GM18909 (cell line): ENCODE measurements at regions not wholly inside any gene's neighbourhood (a gene's known extent, or its start where the extent isn't known, plus 50 kb on each side); places are given as distances from the start of the nearest gene placed in this dataset.
"Not testable (repeated sequence)": the region's sequence is repeated elsewhere in the genome, so short reads cannot be mapped to it uniquely, and the experiment has no call there.

Source experiments
- ATAC-seq: cut with Tn5 transposase; IDR thresholded peaks from one replicate; pipeline ENCODE4 v1.9.1; 2021; ENCODE audit warnings: mild to moderate bottlenecking; ENCODE audit not compliant: unreplicated experiment, poor library complexity

DNA sequence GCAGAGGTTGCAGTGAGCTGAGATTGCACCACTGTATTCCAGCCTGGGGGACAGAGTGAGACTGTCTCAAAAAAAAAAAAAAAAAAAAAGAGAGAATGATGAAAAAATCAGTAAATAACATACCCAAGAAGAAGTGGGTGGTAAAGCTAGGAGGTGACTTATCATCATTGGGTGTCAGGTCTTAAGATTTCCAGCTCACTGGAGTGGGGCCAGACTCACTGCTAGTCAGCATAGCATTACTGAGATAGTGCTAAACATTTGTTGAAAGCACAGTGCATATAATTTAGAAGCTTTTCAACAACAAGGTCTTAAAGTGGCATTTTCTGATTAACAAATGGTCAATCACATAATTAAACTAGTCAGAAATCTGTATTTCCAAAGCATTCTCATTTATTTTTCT, 221.8 kb upstream of the GYPA start:
- no peak for ATAC-seq

DNA sequence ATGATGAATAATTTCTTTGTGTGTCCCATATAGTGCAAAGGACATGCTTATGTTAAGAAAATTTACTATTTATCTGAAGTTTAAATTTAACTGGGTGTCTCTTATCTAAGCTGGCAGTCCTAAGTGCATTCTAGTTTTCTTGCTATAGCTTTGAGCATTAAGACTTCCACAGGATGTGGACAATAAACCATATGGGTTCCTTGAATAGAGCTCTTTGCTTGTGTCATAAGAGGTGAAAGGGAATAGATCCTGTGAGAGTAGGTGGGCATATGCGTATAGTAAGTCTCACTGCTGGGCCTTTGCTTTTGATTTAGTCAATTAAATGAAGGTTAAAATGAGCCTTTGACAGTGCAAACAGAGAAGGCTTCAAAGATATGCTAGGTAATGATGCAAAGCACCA, 223.4 kb upstream of the GYPA start:
- ATAC-seq, result no peak

DNA sequence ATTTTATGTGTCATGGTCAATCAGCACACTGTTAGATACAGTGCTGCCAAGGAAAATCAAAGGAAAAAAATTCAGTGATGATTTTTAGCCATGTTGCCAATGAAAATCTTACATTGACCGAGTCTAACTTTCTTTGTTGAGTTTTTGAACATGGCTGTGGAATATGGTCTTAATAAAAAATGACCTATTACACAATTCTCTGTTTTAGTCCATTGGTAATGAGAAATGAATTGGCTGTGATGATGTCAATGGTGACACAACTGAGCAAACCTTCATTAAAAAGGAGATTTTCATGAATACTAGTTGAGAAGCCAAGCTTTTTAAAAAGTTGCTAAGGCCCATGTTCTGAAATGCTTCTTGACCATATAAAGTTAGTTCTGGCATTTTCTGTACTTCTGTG, 225.9 kb upstream of the GYPA start:
- no peak for ATAC-seq

DNA sequence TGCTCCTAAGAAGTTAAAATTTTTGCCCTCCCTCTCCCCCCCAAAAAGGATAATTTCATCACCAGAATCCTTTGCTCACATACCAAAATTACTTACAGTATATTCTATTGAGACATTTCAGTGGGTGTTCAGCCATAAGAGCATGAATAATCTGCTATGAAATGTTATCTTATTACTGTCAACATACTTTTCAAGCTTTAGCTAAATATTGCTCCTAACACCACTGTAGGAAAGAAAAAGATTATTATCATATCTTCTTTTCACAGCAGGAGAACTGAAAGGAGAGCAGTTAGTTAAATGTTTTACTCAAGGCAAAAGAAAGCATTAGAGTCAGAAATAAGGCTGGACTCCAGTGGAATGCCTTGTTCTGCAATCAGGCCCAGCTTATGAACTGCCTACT, 231.0 kb upstream of the GYPA start:
- no peak for ATAC-seq

GRCh38 chr4:144374065-144374464, 233.5 kb upstream of the GYPA start:
- ATAC-seq, result peak; percentile 86

GRCh38 chr4:144376866-144377265, 236.3 kb upstream of the GYPA start:
- ATAC-seq, result no peak

GRCh38 chr4:144384408-144384807, 243.9 kb upstream of the GYPA start:
- ATAC-seq, result no peak

GRCh38 chr4:144399927-144400326, 246.0 kb upstream of the HHIP start:
- peak; percentile 74 for ATAC-seq

GRCh38 chr4:144402176-144402575, 243.8 kb upstream of the HHIP start:
- no peak for ATAC-seq

DNA sequence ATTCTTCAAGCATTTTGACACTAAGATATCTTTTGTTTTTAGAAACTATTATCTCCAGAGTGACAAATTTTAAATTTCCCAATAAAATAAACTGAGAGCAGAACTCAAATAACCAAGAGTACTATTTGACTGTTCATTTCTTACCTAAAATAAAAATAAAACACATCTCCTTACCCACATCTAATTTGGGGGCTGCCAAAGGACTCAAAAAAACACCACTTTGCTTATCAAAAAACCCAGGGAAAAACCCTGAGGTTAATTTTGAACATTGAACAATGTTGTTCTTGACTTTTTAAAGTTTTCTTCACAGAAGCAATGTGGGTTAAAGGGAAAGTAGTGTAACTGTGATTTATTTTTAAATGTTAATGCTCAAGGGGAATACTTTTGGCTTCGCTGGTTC, 243.0 kb upstream of the HHIP start:
- no peak for ATAC-seq

- no peak for ATAC-seq
These were observed 242.1 kb upstream of the HHIP start for GRCh38 chr4:144403893-144404292.

DNA sequence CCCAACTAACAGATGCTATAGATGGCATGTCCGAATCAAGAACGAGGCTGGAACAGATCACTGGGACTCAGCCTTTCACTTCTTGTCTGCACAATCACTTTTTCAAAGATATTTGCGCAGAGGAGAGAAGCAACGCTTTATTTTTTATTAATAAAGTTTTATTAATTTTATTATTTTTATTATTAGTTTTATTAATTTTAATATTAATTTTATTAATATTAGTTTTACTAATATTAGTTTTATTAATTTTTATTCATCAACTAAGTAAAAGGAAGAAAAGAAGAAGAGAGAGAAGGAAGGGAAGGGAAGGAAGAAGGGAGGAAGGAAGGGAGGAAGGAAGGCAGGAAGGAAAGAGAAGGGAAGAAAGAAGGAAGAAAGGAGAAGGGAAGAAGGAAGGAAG, 236.4 kb upstream of the HHIP start:
- ATAC-seq, result no peak

GRCh38 chr4:144410230-144410783, 235.6 kb upstream of the HHIP start:
- no peak for ATAC-seq

DNA sequence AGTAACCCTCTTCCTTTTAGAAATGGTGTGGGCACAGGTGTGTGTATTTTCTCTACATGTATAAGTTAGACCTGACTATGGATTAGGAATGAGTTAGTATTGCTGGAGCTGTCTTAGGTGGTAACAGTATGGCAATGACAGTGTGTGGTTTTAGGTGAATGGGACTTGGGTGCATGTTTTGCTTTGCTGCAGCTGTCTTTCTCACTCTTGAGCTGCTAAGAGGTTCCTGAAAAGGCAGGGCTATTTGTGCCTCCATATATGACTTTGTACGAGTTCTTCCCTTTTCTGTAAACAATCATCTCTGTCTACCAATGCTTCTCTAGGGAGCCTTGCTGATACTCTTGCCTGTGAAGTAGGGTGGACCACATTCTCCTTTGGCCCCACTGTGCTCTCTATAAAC, 234.8 kb upstream of the HHIP start:
- peak; percentile 33 for ATAC-seq

- no peak for ATAC-seq
These were observed 234.3 kb upstream of the HHIP start for GRCh38 chr4:144411700-144412099.

- ATAC-seq, result no peak
These were observed 224.9 kb upstream of the HHIP start for GRCh38 chr4:144421056-144421455.

GRCh38 chr4:144421839-144422565, 224.0 kb upstream of the HHIP start:
- no peak for ATAC-seq

- no peak for ATAC-seq
These were observed 222.0 kb upstream of the HHIP start for GRCh38 chr4:144423930-144424329.

DNA sequence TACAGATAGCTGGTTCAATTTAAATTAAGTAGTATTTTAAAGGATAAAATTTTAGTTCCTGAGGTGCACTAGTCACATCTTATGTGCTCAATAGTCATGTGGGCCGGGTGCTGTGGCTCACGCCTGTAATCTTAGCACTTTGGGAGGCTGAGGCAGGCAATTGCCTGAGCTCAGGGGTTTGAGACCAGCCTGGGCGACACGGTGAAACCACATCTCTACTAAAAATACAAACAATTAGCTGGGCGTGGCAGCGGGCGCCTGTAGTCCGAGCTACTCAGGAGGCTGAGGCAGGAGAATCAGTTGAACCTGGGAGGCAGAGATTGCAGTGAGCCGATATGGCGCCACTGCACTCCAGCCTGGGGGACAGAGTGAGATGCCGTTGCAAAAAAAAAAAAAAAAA, 219.9 kb upstream of the HHIP start:
- ATAC-seq, result not testable (repeated sequence)

GRCh38 chr4:144442713-144443112, 203.2 kb upstream of the HHIP start:
- no peak for ATAC-seq

DNA sequence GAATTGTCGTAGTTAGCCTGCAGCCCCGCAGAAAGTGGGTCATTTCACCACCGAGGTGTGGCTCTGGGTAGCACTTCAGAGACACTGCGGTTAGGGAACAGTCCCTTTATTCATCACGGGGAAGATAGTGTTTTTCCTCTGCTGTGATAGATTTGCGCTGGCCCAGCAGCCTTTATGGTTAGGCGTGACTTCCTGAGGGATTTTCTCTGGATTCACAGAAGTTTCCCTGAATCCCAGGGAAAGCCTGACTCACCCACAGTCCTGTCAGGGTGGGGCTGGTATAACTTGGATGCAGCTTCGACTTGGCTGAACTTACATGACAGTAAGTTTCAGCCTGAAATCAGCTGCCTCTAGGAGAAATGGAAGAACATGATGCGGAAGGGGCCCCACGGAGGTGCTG, 196.3 kb upstream of the HHIP start:
- no peak for ATAC-seq

GRCh38 chr4:144450526-144450925, 195.4 kb upstream of the HHIP start:
- ATAC-seq, result no peak
